GM18868 (cell line): ENCODE measurements at regions not wholly inside any gene's neighbourhood (a gene's known extent, or its start where the extent isn't known, plus 50 kb on each side); places are given as distances from the start of the nearest gene placed in this dataset.
"Not testable (repeated sequence)": the region's sequence is repeated elsewhere in the genome, so short reads cannot be mapped to it uniquely, and the experiment has no call there.

Experiments
- ATAC-seq: cut with Tn5 transposase; IDR thresholded peaks from one replicate; pipeline ENCODE4 v1.9.1; 2021; ENCODE audit warnings: mild to moderate bottlenecking, moderate library complexity; ENCODE audit not compliant: unreplicated experiment

DNA sequence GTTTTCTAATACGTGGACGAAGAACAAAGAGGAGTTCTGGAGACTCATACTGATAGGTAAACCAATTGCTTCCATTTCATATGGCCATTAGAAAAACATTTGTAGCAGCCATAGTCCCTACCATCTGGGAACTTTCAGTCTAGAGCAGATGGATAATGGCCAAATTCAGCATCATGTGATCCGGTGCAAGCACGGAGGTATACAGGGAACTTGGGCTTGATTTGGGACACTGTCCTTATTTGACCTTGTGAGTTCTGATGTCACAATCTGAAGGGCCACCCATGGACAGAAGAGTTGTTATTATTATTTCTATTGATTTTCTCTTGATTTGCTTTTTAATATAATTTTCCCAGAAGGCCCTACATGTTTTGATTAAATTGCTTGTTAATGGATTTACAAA is 154.6 kb upstream of the ZNF267 start:
- ATAC-seq: no peak

GRCh38 chr16:31727553-31727952 is 146.1 kb upstream of the ZNF267 start:
- no peak for ATAC-seq

DNA sequence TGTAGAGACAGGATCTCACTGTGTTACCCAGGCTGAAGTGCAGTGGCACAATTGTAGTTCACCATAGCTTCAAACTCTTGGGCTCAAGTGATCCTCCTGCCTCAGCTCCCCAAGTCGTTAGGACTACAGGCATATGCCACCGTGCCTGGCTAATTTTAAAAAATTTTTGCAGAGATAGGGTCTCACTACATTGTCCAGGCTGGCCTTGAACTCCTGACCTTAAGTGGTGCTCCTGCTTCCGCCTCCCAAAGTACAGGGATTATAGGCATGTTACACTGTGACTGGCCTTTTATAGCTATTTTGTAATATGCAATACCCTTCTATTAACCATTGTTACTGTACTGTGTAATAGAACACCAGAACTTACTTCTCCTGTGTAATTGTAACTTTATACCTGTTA is 139.3 kb upstream of the ZNF267 start:
- no peak for ATAC-seq

GRCh38 chr16:31745098-31745497 is 128.5 kb upstream of the ZNF267 start:
- not testable (repeated sequence) for ATAC-seq

- no peak for ATAC-seq
These were observed 127.7 kb upstream of the ZNF267 start for GRCh38 chr16:31745900-31746299.

GRCh38 chr16:31754998-31755615 is 118.5 kb upstream of the ZNF267 start:
- ATAC-seq: no peak

GRCh38 chr16:31764103-31764502 is 109.5 kb upstream of the ZNF267 start:
- ATAC-seq: no peak

DNA sequence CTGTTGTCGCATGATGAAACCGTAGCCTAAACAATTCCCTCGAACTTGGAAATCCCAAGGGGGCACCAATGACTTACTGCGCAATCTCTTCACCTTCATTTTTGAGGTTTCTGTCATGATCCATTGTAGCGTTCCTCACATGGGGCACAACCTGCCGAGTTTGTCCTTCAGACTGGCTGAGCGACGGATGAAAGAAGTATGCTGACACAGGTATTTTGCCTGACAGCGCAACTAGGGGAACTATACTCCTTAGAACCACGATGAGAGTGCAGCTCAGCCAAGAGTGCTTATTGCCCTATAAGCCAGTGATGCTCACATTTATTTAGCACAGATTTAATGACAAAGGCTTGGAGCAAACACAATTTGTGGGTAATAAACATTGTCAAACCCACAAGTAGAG is 106.3 kb upstream of the ZNF267 start:
- no peak for ATAC-seq

DNA sequence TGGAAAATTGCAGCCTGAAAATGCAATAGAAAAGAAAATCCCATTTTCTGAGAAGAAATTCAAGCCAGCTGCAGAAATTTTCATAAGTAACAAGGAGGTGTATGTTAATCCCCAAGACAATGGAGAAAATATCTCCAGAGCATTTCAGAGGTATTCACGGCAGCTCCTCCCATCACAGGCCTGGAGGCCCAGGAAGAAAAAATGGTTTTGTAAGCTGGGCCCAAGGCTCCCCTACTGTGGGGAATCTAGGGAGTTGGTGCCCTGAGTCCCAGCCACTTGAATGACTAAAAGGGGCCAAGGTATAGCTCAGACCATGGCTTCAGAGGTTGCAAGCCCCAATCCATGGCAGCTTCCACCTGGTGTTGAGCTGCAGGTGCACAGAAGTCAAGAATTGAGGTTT is 93.3 kb upstream of the ZNF267 start:
- no peak for ATAC-seq

DNA sequence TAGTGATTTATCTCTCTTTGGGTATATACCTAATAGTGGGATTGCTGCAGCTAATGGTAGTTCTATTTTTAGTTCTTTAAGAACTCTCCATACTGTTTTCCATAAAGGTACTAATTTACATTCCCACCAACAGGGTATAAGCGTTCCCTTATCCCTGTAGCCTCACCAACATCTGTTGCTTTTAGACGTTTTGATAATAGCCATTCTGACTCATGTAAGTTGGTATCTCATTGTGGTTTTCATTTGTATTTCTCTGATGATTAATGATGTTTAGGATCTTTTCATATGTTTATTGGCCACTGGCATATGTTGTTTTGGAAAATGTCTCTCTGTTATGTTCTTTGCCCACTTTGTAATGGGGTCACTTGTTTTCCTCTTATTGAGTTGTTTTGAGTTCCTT is 88.5 kb upstream of the ZNF267 start:
- ATAC-seq: no peak

DNA sequence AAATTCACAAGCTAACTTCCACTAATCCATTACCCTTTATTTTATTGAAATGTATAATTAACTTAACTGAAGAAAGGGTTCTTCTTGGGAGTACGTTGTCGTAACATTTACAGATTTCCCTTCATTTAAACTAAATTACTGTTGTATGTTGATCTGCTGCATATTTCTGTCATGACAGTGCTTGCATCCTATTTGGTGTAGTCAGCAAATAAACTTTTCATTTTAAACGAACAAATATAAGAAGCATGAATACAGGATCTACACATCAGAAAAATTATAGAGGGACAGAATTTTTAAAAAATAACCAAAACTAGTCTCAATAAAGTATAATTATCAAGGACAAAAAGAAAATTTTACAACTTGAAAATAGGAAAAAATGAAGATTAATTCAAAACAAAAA is 66.5 kb upstream of the ZNF267 start:
- no peak for ATAC-seq

DNA sequence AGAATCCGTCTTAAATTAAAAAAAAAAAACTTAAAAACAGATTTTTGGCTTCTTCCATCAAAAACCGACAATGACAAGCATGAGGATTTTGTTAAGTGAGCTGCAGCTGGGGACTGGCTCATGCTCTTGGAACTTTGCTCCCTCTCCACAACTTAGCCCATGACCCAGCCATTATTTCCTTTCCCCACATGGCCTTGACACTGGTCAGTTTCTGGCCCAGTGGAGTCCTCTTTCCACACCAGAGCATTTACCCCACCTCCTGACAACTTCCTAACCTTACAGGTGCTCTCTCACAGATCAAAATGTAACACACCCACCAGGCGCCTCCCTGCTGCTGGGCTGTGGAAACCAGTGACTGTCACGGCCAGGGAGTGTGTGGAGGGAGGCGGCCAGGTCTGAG is 62.7 kb upstream of the ZNF267 start:
- no peak for ATAC-seq

DNA sequence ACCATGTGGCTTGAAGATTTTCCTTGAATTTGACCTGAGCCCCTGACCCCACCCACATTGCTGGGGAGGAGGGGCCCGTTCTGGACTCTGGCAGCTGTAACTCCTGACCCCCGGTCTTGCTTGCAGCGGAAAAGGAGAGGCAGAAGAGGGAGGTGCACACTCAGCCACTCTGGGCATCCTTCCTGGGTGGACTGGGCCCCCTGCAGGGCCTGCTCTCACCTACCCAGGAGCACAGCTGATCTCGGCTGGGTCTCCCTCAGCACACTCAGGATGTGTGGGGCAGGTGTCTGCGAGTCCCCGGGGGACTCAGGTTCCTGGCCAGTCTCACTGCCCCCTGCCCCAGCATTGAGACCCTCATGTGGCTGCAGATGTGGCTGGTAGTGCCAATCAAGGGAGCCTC is 57.5 kb upstream of the ZNF267 start:
- not testable (repeated sequence) for ATAC-seq

DNA sequence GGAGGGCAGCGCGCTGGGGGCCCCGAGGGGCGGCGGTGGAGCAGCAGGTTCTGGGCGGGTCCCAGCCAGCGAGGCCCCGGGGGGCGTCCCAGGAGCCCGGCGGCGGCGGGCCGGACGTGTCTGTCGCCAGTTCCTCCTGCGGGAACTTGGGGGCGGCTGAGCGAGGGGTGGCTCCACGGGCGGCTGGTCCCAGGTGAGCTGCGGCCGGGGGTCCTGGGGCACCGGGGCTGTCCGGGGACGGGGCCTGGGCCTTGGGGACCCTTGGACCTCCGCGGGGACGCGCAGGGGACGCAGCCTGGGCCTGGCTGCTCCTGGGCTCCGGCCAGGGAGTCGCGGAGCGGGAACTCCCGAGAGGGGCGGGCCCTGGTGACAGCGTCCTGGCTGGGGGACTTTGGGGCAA is 54.2 kb upstream of the ZNF267 start:
- no peak for ATAC-seq

- no peak for ATAC-seq
These were observed 53.7 kb upstream of the ZNF267 start for GRCh38 chr16:31819948-31820347.
